ENCODE measurements at regions not wholly inside any gene's neighbourhood (a gene's known extent, or its start where the extent isn't known, plus 50 kb on each side); places are given as distances from the start of the nearest gene placed in this dataset.
A peak's percentile ranks its signal among the peaks of the same experiment; 100 is the strongest.

GRCh38 chr4:19675172-19675811 is 576.4 kb upstream of the SLIT2 start:
- Histone ChIP-seq H3K9me3 (peaks cover 0 to 12% (median 6%) of the 10 kb centered on the region in 4 donors), H3K36me3 (no peaks in the 10 kb centered on the region), H3K27ac (no peak overlapping the region), H3K4me3 (no peak overlapping the region), H3K4me1 (no peaks in the 10 kb centered on the region), H3K27me3 (no peaks in the 10 kb centered on the region)
- WGBS, 5 donors = 74 to 90% (median 86%) methylated on average over 4 of the region's 4 CpGs
- intact Hi-C loops (cut with DNase I; ENCODE audit: low total_unique reads) = no loop called here
- no peak for TF ChIP-seq POLR2A (IDR thresholded peaks at IDR 0.05)
- no peak for TF ChIP-seq EP300 (IDR thresholded peaks at IDR 0.05)
- TF ChIP-seq POLR2AphosphoS5 (IDR thresholded peaks at IDR 0.05) = no peak
- TF ChIP-seq, protein P1, sequence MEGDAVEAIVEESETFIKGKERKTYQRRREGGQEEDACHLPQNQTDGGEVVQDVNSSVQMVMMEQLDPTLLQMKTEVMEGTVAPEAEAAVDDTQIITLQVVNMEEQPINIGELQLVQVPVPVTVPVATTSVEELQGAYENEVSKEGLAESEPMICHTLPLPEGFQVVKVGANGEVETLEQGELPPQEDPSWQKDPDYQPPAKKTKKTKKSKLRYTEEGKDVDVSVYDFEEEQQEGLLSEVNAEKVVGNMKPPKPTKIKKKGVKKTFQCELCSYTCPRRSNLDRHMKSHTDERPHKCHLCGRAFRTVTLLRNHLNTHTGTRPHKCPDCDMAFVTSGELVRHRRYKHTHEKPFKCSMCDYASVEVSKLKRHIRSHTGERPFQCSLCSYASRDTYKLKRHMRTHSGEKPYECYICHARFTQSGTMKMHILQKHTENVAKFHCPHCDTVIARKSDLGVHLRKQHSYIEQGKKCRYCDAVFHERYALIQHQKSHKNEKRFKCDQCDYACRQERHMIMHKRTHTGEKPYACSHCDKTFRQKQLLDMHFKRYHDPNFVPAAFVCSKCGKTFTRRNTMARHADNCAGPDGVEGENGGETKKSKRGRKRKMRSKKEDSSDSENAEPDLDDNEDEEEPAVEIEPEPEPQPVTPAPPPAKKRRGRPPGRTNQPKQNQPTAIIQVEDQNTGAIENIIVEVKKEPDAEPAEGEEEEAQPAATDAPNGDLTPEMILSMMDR (IDR thresholded peaks at IDR 0.05) = no peak
- DNase-seq = peak in 1 of 2 donors; percentile 50

DNA sequence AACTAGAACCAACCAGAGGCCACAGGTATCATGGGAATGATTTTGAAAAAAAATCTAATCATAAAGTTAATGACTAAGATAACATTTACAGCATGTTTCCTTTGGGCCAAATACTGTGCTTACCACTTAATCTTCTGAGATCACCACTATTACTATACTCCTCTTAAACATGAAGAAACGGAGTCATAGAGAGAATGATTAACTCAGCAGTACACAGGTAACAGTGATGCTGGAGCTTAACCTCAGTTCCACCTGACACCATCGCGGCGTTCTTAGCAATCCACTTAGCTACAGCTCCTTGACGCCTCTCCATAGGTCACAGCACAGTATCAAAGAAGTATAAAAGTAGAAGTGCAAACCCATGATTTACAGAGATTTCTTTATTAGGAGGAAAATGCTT is 592.6 kb upstream of the SLIT2 start:
- H3K4me1 ChIP-seq = no peaks in the 10 kb centered on the region
- intact Hi-C loops (cut with DNase I; ENCODE audit: low total_unique reads) = no loop called here
- no peak overlapping the region for H3K27ac ChIP-seq
- DNase-seq = no peak
- H3K36me3 ChIP-seq = no peaks in the 10 kb centered on the region
- H3K4me3 ChIP-seq = no peak overlapping the region
- no peaks in the 10 kb centered on the region for H3K9me3 ChIP-seq
- no peaks in the 10 kb centered on the region for H3K27me3 ChIP-seq
- 76 to 88% (median 84%) methylated on average over 5 of the region's 5 CpGs for WGBS, 5 donors
- TF ChIP-seq POLR2AphosphoS5 (IDR thresholded peaks at IDR 0.05) (no peak), EP300 (IDR thresholded peaks at IDR 0.05) (no peak), POLR2A (IDR thresholded peaks at IDR 0.05) (no peak)
- TF ChIP-seq, protein P1 (IDR thresholded peaks at IDR 0.05) = no peak

DNA sequence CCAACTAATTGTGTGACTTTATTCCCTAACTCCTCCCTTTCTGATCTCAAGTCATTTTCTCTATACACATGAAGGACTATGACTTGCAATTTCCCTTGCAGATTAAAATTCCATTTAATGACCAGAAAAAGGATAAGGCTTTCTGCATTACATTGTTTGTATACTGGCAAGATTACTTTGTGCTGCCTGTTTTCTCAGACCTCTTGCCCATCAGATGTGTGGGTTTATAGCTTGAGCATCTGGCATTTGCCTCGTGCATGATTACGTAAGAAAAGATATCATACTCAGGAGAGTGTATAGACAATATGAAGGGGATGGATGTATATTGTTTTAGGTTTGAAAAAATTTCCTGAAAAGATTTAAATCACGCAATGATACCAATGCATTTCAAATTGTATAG is 593.8 kb upstream of the SLIT2 start:
- intact Hi-C loops (cut with DNase I; ENCODE audit: low total_unique reads) = no loop called here
- TF ChIP-seq POLR2A (IDR thresholded peaks at IDR 0.05) (no peak), POLR2AphosphoS5 (IDR thresholded peaks at IDR 0.05) (no peak)
- TF ChIP-seq, protein P1 (IDR thresholded peaks at IDR 0.05) = no peak
- H3K9me3 ChIP-seq = no peaks in the 10 kb centered on the region
- H3K4me3 ChIP-seq = no peak overlapping the region
- no peaks in the 10 kb centered on the region for H3K36me3 ChIP-seq
- no peaks in the 10 kb centered on the region for H3K4me1 ChIP-seq
- no peak for DNase-seq
- H3K27me3 ChIP-seq = no peaks in the 10 kb centered on the region
- H3K27ac ChIP-seq = no peak overlapping the region
- WGBS, 5 donors = 64 to 78% (median 73%) methylated on average over 3 of the region's 3 CpGs

GRCh38 chr4:19655666-19656065 is 596.0 kb upstream of the SLIT2 start:
- no peaks in the 10 kb centered on the region for H3K36me3 ChIP-seq
- H3K4me1 ChIP-seq = no peaks in the 10 kb centered on the region
- H3K27me3 ChIP-seq = no peaks in the 10 kb centered on the region
- no peak for DNase-seq
- TF ChIP-seq POLR2A (IDR thresholded peaks at IDR 0.05) = no peak
- no peak for TF ChIP-seq EP300 (IDR thresholded peaks at IDR 0.05)
- H3K4me3 ChIP-seq = no peak overlapping the region
- WGBS, 5 donors = 68 to 86% (median 83%) methylated on average over 5 of the region's 5 CpGs
- no peaks in the 10 kb centered on the region for H3K9me3 ChIP-seq
- intact Hi-C loops (cut with DNase I; ENCODE audit: low total_unique reads) = no loop called here
- H3K27ac ChIP-seq = no peak overlapping the region
